Upper lobe of left lung (tissue), 4 donors: ENCODE measurements at regions not wholly inside any gene's neighbourhood (a gene's known extent, or its start where the extent isn't known, plus 50 kb on each side); places are given as distances from the start of the nearest gene placed in this dataset.

Experiments
- EP300 ChIP-seq, 4 donors: sonication (generic); formaldehyde crosslinking; IDR thresholded peaks; one replicate each; pipeline ENCODE4 v1.5.1; 2017; ENCODE audit warnings: antibody characterized with exemption in 4 of 4, control low read depth in 2 of 4
- POLR2AphosphoS5 ChIP-seq, 2 donors: sonication (generic); formaldehyde crosslinking; IDR thresholded peaks; one replicate each; pipeline ENCODE4 v1.5.1; 2017; ENCODE audit warnings: antibody characterized with exemption in 2 of 2
- TF ChIP-seq, protein P1 (sequence below), 6 experiments: fragments of 450-650 bp in 4 of 6; fragments of 200-600 bp in 2 of 6; sonication (generic) in 2 of 6; IDR thresholded peaks; one replicate each; pipeline ENCODE4 v1.5.1; 2016 to 2019; ENCODE audit warnings: antibody characterized with exemption in 6 of 6

DNA sequence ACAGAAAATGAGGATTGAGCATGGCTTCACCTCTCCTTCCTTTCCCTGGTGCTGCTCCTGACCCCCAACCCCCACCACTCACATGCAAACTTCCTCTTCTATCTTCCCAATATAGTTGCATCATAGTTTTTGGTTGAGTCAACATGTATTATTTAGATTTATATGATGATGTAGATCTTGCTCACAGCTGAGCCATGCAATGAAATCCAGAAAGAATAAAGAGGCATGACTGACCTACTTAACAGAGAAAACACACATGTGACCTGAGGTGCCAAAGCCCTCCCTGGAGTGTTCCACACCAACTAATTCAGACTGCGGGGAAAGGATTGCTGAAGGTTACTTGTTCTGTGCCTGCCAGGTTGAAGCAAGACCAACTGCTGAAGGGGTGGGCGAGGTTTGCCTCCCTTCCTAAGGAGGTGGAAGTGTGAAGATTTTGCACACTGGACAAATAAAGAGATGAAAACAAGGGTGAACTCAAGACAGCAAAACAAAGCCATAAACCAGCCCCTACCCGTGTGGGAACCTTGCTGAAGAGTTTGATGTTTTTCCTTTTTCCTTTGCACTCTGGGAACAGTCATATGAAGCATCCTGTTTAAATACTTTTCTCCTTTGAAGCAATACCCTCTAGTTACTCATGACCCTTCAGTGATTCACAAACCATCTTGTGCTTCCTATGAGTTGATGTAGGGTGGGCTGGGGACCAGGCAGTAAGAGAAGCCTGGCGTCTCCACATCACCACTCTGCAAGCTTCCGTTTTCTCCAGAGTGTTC, 155.2 kb upstream of the UBE2E1 start:
- TF ChIP-seq, protein P1, sequence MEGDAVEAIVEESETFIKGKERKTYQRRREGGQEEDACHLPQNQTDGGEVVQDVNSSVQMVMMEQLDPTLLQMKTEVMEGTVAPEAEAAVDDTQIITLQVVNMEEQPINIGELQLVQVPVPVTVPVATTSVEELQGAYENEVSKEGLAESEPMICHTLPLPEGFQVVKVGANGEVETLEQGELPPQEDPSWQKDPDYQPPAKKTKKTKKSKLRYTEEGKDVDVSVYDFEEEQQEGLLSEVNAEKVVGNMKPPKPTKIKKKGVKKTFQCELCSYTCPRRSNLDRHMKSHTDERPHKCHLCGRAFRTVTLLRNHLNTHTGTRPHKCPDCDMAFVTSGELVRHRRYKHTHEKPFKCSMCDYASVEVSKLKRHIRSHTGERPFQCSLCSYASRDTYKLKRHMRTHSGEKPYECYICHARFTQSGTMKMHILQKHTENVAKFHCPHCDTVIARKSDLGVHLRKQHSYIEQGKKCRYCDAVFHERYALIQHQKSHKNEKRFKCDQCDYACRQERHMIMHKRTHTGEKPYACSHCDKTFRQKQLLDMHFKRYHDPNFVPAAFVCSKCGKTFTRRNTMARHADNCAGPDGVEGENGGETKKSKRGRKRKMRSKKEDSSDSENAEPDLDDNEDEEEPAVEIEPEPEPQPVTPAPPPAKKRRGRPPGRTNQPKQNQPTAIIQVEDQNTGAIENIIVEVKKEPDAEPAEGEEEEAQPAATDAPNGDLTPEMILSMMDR (IDR thresholded peaks at IDR 0.05) = no peak
- TF ChIP-seq EP300 (IDR thresholded peaks at IDR 0.05) (no peak), POLR2AphosphoS5 (IDR thresholded peaks at IDR 0.05) (no peak)
